ENCODE measurements at regions not wholly inside any gene's neighbourhood (a gene's known extent, or its start where the extent isn't known, plus 50 kb on each side); places are given as distances from the start of the nearest gene placed in this dataset.

- DNase-seq: no peak
These were observed 616.4 kb upstream of the NDST4 start for GRCh38 chr4:115729739-115730266.

GRCh38 chr4:115723621-115724020 is 610.2 kb upstream of the NDST4 start:
- no peak for DNase-seq

GRCh38 chr4:115720611-115721010 is 607.2 kb upstream of the NDST4 start:
- DNase-seq: no peak

- no peak for DNase-seq
These were observed 598.2 kb upstream of the NDST4 start for GRCh38 chr4:115711575-115711974.

GRCh38 chr4:115688961-115689360 is 575.5 kb upstream of the NDST4 start:
- DNase-seq: no peak

GRCh38 chr4:115687052-115687755 is 573.8 kb upstream of the NDST4 start:
- DNase-seq: no peak

- DNase-seq: no peak
These were observed 565.1 kb upstream of the NDST4 start for GRCh38 chr4:115678425-115678941.

GRCh38 chr4:115675719-115676118 is 562.3 kb upstream of the NDST4 start:
- no peak for DNase-seq

- DNase-seq: no peak
These were observed 561.1 kb upstream of the NDST4 start for GRCh38 chr4:115674485-115674884.

- DNase-seq: no peak
These were observed 558.2 kb upstream of the NDST4 start for GRCh38 chr4:115671581-115671980.

- DNase-seq: no peak
These were observed 557.5 kb upstream of the NDST4 start for GRCh38 chr4:115670930-115671329.

- DNase-seq: no peak
These were observed 555.0 kb upstream of the NDST4 start for GRCh38 chr4:115668396-115668795.

- no peak for DNase-seq
These were observed 550.9 kb upstream of the NDST4 start for GRCh38 chr4:115664285-115664684.

- no peak for DNase-seq
These were observed 547.0 kb upstream of the NDST4 start for GRCh38 chr4:115660465-115660864.

GRCh38 chr4:115657991-115658650 is 544.7 kb upstream of the NDST4 start:
- no peak for DNase-seq

GRCh38 chr4:115655626-115656025 is 542.2 kb upstream of the NDST4 start:
- DNase-seq: no peak

- no peak for DNase-seq
These were observed 535.4 kb upstream of the NDST4 start for GRCh38 chr4:115648786-115649185.

GRCh38 chr4:115629270-115629669 is 515.9 kb upstream of the NDST4 start:
- no peak for DNase-seq

GRCh38 chr4:115609631-115610030 is 496.2 kb upstream of the NDST4 start:
- no peak for DNase-seq

GRCh38 chr4:115607311-115607710 is 493.9 kb upstream of the NDST4 start:
- no peak for DNase-seq

- no peak for DNase-seq
These were observed 483.0 kb upstream of the NDST4 start for GRCh38 chr4:115596265-115597001.

GRCh38 chr4:115580901-115581300 is 467.5 kb upstream of the NDST4 start:
- DNase-seq: no peak

- no peak for DNase-seq
These were observed 462.4 kb upstream of the NDST4 start for GRCh38 chr4:115575851-115576250.

GRCh38 chr4:115562506-115562905 is 449.1 kb upstream of the NDST4 start:
- DNase-seq: no peak

Data from hematopoietic multipotent progenitor cell treated with erythropoietin and hydrocortisone succinate and interleukin-3 and kit ligand, for 6 days (in vitro differentiated cells).